Stimulated activated CD4-positive, alpha-beta T cell treated with anti-CD3 and anti-CD28 coated beads, TNF-alpha, amount 100 ng/mL, for 24 hours (primary cell): ENCODE measurements at regions not wholly inside any gene's neighbourhood (a gene's known extent, or its start where the extent isn't known, plus 50 kb on each side); places are given as distances from the start of the nearest gene placed in this dataset.
"Not testable (repeated sequence)": the region's sequence is repeated elsewhere in the genome, so short reads cannot be mapped to it uniquely, and the experiment has no call there.

Source experiments
- DNase-seq, 3 experiments: peaks; one replicate each; pipeline ENCODE4 v3.0.0-alpha.2; 2020; ENCODE audit warnings: low read depth in 3 of 3

- DNase-seq: no peak
Measured at GRCh38 chr1:65527707-65528503, 107.4 kb downstream of the LEPR start.

DNA sequence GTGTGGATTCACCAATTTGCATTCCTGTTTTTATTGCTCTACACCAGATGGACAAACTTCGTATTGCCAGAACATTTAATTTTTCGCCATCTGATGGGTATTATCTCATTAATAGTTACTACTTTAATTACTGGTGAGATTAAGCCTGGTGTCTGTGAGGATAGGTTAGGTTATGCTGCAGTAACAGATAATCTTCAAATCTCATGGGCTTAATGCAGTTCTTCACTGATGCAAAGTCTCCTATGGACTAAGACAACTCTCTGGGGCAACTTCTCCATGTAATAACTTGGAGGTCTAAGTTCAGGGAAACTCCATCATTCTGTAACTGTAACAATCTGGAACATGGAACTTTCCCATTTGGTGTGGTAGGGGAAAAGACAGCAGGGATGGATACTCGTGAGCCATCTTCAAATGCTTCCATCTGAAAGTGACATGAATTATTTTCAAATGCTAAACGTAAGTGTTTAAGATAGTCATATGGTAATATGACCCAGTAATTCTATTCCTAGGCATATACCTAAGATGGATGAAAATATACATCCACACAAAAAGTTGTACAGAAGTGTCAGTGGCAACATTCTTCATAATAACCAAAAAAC, 111.6 kb downstream of the LEPR start:
- DNase-seq: no peak

GRCh38 chr1:65535981-65536380, 115.5 kb downstream of the LEPR start:
- DNase-seq: no peak

DNA sequence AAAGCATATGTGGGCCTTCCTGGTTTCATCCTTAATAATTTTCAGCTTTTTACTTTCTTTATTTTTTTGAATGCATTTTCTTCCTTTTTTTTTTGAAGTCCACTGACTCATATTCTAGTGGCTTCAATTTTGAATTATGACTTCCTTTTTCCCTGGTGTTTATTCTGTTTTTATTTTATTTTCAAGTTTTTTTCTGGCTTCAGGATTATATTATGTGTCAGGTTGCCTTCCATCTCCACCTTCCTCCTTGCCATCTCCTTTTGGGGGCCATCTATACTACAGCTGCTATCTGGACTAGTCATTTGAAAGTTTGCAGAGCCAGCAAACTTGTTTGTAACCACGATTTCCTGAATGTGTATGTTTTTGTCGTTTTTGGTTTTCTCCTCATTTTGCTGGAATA, 117.6 kb downstream of the LEPR start:
- no peak for DNase-seq

- DNase-seq: no peak
Measured at GRCh38 chr1:65538664-65539063, 118.2 kb downstream of the LEPR start.

DNA sequence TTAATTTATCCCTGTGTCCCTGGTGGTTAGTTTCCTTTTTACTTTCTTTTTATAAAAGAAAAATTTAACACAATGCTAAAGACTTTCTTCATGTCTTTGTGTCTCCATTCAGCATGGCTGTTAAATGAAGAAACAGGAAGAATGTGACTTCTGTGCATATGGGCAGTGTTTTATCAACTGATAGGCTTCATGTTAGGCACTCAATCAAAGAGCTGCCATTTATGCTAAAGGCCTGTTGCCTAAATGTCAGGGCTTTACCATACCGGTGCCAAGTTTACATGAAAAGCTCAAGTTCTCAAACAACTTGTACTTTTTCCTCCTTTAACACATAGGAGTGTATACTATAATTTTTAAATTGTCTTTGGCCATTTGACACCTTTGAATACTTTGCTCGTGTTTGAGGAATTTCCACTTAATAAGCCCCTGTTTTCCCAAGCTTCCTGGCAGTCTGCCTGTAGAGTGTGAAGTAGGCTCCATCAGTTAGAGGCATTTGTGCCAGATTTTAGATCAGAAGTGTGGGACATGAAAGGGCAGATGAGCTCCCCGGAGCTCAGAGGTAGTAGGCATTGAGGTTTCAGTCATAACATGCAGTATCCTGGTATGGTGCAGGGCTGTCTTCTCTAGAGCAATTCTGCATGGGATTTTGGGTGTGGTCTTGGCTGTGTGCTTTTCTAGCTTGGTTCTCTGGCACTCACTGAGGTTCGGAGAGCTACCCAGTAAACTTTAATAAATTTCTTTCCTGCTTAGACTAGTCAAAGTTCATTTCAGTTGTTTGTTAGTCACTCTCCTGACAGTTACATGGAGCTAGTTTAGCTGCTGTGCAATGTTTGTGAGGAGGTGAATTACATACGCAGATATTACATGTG, 119.0 kb downstream of the LEPR start:
- no peak for DNase-seq

DNA sequence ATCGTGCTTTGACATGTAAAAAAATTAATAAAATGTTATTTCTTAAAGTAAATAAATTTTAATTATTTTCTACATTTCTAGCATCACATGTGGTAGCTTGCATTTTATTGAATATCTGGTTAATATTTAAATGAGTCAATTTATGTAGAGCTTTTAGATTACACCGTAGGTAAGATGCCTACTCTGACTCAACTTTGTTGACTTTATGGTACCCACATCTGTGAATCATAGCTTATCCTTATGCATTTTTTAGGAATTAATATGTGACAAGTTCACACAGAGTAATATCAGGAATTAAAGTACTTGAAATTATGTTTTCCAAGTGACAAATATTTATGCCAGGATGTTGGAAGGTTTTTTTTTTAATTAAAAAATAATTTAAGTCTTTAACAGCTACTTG, 120.7 kb downstream of the LEPR start:
- no peak for DNase-seq

GRCh38 chr1:65541865-65542264, 121.4 kb downstream of the LEPR start:
- no peak for DNase-seq

GRCh38 chr1:65542592-65542991, 122.1 kb downstream of the LEPR start:
- not testable (repeated sequence) for DNase-seq

GRCh38 chr1:65550306-65551010, 130.0 kb downstream of the LEPR start:
- DNase-seq: not testable (repeated sequence)

- not testable (repeated sequence) for DNase-seq
Measured at GRCh38 chr1:65552484-65552883, 132.0 kb downstream of the LEPR start.

DNA sequence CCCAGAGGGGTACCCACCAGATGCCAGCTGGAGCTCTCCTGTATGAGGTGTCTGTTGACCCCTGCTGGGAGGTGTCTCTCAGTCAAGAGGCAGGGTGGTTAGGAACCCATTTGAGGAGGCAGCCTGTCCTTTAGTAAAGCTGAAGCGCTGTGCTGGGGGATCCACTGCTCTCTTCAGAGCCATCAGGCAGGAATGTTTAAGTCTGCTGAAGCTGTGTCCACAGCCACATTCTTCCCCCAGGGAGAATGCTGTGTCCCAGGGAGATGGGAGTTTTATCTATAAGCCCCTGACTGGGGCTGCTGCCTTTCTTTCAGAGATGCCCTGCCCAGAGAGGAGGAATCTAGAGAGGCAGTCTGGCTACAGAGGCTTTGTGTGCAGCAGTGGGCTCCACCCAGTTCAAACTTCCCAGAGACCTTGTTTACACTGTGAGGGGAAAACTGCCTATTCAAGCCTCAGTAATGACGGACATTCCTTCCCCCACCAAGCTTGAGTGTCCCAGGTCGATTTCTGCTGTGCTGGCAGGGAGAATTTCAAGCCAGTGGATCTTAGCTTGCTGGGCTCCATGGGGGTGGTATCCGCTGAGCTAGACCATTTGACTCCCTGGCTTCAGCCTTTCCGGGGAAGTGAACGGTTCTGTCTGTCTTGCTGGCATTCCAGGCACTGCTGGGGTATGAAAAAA, 133.8 kb downstream of the LEPR start:
- DNase-seq: not testable (repeated sequence)

GRCh38 chr1:65554829-65555228, 134.4 kb downstream of the LEPR start:
- DNase-seq: no peak

GRCh38 chr1:65558215-65558614, 137.7 kb downstream of the LEPR start:
- no peak for DNase-seq

DNA sequence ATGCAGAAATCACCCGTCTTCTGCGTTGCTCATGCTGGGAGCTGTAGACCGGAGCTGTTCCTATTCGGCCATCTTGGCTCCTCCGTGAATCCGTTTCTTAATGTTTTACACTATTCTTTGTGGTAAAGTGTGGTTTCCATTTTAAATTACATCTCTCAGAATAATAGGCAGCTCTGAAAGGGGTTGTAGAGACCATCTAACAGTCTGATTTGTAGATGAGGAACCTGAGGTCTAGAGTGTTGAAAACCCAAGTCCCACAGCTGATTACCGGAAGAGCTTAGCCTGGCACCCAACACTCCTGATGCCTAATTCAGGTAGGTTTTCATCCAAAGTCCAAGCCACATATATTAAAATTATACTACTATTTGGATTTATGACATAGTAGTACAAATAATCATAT, 144.0 kb downstream of the LEPR start:
- DNase-seq: no peak

- no peak for DNase-seq
Measured at GRCh38 chr1:65568285-65568684, 147.8 kb downstream of the LEPR start.

DNA sequence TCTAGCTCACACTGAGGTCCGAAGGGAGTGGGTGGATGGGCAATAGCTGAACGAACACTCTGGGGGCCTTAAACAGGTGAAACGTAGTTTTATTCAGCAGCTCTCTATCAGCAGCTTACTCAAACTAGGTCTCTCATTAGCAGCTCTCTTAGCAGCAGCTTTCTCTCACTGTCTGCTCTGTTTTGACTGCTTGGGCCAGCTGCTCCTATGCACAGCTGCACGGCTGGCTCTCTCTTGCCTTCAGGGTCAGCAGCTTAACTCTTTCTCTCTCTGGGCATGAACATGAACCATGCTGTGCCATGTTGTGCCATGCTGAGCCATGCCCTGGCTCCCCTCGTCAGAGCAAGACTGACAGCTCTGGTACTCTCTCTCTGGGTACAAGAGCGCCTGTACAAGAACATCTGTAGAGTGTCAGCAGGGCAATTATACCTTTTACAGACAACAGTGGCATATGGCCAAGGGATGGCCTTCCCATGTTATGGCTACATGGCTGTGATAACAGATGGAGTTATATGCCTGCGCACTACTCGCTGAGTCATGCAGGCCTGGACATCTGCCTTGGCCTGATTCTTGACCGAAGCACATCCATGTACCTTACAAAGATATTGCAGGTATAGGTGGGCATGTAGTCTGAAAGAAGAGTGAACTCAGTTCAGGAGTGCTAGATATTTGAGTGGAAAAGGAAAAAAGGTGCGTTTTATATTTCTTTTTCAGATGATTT, 152.4 kb downstream of the LEPR start:
- DNase-seq: no peak

DNA sequence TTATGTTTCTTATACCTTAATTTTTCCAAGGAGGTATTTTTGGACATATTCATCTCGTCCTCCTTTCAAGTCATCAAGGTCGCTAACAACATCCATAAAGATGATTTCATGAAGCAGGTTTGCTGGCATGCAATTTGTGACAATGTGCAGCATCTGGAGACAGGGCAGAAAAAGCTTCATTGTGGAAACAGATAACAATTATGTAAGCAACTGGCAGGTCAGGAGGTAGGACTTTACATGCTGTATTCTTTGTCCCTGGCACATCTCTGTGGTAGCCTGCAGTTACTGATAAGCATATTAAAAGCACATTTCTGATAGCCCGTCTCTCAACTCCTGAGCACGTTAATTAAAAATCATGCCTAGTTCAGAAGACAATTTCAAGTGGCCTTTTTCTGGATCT, 156.8 kb downstream of the LEPR start:
- DNase-seq: no peak

GRCh38 chr1:65577982-65578381, 157.5 kb downstream of the LEPR start:
- not testable (repeated sequence) for DNase-seq

DNA sequence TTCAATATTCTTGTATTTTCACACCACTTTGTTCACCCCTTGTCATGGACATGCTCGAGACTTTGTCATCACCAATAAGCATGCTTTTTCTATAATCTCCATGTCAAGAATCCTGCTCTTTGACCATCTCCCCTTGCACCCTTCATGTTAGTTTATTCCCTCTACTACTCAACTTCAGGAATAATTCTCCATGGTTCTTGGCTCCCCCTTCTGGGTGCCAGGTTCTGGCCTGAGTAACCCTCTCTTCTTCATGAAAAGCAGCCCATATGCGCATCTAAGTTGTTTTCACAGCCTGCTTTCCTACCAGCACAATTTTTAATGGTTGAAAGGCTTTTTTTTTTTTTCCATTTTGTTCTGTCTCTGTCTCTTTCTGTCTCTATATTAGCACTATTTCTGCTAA, 160.7 kb downstream of the LEPR start:
- DNase-seq: no peak

DNA sequence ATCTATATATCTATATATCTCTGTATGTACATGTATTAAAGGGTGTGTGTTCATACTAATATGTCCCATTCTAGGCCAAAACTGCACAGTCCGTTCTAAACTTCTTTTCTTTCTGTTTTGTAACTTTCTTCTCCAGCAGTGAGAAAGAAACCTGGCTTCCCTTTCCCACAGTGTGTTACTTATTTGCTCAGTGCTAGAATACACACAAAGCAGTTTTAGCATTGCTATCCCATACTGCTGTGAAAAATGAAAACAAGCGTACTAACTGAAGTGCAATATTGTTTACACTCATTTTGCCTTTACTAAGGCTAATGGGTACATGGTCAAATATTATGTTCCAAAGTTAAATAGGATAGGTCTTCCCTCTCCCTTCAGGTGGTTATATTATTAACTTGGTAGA, 163.9 kb downstream of the LEPR start:
- DNase-seq: no peak
